ENCODE measurements at regions not wholly inside any gene's neighbourhood (a gene's known extent, or its start where the extent isn't known, plus 50 kb on each side); places are given as distances from the start of the nearest gene placed in this dataset.
"Not testable (repeated sequence)": the region's sequence is repeated elsewhere in the genome, so short reads cannot be mapped to it uniquely, and the experiment has no call there.

- H3K4me3 ChIP-seq (ENCODE audit: low read length in 2 of 2); H3K9me3 ChIP-seq (ENCODE audit: control insufficient read depth, low read length); ATAC-seq (ENCODE audit: low FRiP score); DNase-seq; intact Hi-C loops (cut with DNase I); H3K27ac ChIP-seq (ENCODE audit: low read depth in 1 of 2, low read length in 2 of 2); H3K27me3 ChIP-seq (ENCODE audit: control insufficient read depth in 1 of 2, insufficient read depth in 2 of 2, low read length in 1 of 2); H3K36me3 ChIP-seq (ENCODE audit: control insufficient read depth in 1 of 2, insufficient read depth in 2 of 2, low read length in 1 of 2); H3K4me1 ChIP-seq (ENCODE audit: control insufficient read depth in 1 of 2, insufficient read depth in 2 of 2, low read length in 2 of 2): not testable (repeated sequence)
- WGBS, 2 donors: 80 to 81% methylated on average over 2 of the region's 4 CpGs
Observed at GRCh38 chr9:63342528-63342927, 1942.5 kb downstream of the FOXD4L5 start.

- H3K36me3 ChIP-seq (ENCODE audit: control insufficient read depth in 1 of 2, insufficient read depth in 2 of 2, low read length in 1 of 2); H3K9me3 ChIP-seq (ENCODE audit: control insufficient read depth, low read length); ATAC-seq (ENCODE audit: low FRiP score); H3K4me3 ChIP-seq (ENCODE audit: low read length in 2 of 2); intact Hi-C loops (cut with DNase I); H3K27me3 ChIP-seq (ENCODE audit: control insufficient read depth in 1 of 2, insufficient read depth in 2 of 2, low read length in 1 of 2); H3K4me1 ChIP-seq (ENCODE audit: control insufficient read depth in 1 of 2, insufficient read depth in 2 of 2, low read length in 2 of 2): not testable (repeated sequence)
- 34 to 36% methylated on average over 3 to 5 of the region's 6 CpGs for WGBS, 2 donors
- H3K27ac ChIP-seq (ENCODE audit: low read depth in 1 of 2, low read length in 2 of 2): peak overlapping the region in 1 of 2 donors; percentile 57
- DNase-seq: peak in 1 of 2 donors; percentile 34
Observed at GRCh38 chr9:63337899-63338604, 1947.0 kb downstream of the FOXD4L5 start.

GRCh38 chr9:63335286-63335685, 1949.7 kb downstream of the FOXD4L5 start:
- intact Hi-C loops (cut with DNase I); H3K36me3 ChIP-seq (ENCODE audit: control insufficient read depth in 1 of 2, insufficient read depth in 2 of 2, low read length in 1 of 2); H3K27me3 ChIP-seq (ENCODE audit: control insufficient read depth in 1 of 2, insufficient read depth in 2 of 2, low read length in 1 of 2); H3K9me3 ChIP-seq (ENCODE audit: control insufficient read depth, low read length); H3K27ac ChIP-seq (ENCODE audit: low read depth in 1 of 2, low read length in 2 of 2); H3K4me1 ChIP-seq (ENCODE audit: control insufficient read depth in 1 of 2, insufficient read depth in 2 of 2, low read length in 2 of 2); H3K4me3 ChIP-seq (ENCODE audit: low read length in 2 of 2); ATAC-seq (ENCODE audit: low FRiP score): not testable (repeated sequence)
- DNase-seq: peak in 1 of 2 donors; percentile 41
- 53 to 61% methylated on average over 3 of the region's 3 CpGs for WGBS, 2 donors

GRCh38 chr9:63334187-63334586, 1950.8 kb downstream of the FOXD4L5 start:
- WGBS, 2 donors: 0 to 7% methylated on average over 1 of the region's 4 CpGs
- peak; percentile 50 to 78 for DNase-seq

GRCh38 chr9:63333083-63333482, 1951.9 kb downstream of the FOXD4L5 start:
- H3K36me3 ChIP-seq (ENCODE audit: control insufficient read depth in 1 of 2, insufficient read depth in 2 of 2, low read length in 1 of 2); H3K27me3 ChIP-seq (ENCODE audit: control insufficient read depth in 1 of 2, insufficient read depth in 2 of 2, low read length in 1 of 2); H3K4me1 ChIP-seq (ENCODE audit: control insufficient read depth in 1 of 2, insufficient read depth in 2 of 2, low read length in 2 of 2); intact Hi-C loops (cut with DNase I); H3K9me3 ChIP-seq (ENCODE audit: control insufficient read depth, low read length); ATAC-seq (ENCODE audit: low FRiP score); H3K27ac ChIP-seq (ENCODE audit: low read depth in 1 of 2, low read length in 2 of 2); H3K4me3 ChIP-seq (ENCODE audit: low read length in 2 of 2); DNase-seq: not testable (repeated sequence)
- WGBS, 2 donors: 87 to 90% methylated on average over 2 of the region's 3 CpGs

More at GRCh38 chr9:63334187-63334586, 1950.8 kb downstream of the FOXD4L5 start:
- H3K36me3 ChIP-seq (ENCODE audit: control insufficient read depth in 1 of 2, insufficient read depth in 2 of 2, low read length in 1 of 2); intact Hi-C loops (cut with DNase I); ATAC-seq (ENCODE audit: low FRiP score); H3K4me1 ChIP-seq (ENCODE audit: control insufficient read depth in 1 of 2, insufficient read depth in 2 of 2, low read length in 2 of 2); H3K9me3 ChIP-seq (ENCODE audit: control insufficient read depth, low read length); H3K4me3 ChIP-seq (ENCODE audit: low read length in 2 of 2); H3K27ac ChIP-seq (ENCODE audit: low read depth in 1 of 2, low read length in 2 of 2); H3K27me3 ChIP-seq (ENCODE audit: control insufficient read depth in 1 of 2, insufficient read depth in 2 of 2, low read length in 1 of 2): not testable (repeated sequence)

- not testable (repeated sequence) for H3K27ac ChIP-seq (ENCODE audit: low read depth in 1 of 2, low read length in 2 of 2); H3K27me3 ChIP-seq (ENCODE audit: control insufficient read depth in 1 of 2, insufficient read depth in 2 of 2, low read length in 1 of 2)
- 94 to 99% methylated on average over 5 to 6 of the region's 6 CpGs for WGBS, 2 donors
Observed at GRCh38 chr9:63328313-63328712, 1956.7 kb downstream of the FOXD4L5 start.

GRCh38 chr9:63327211-63327610, 1957.8 kb downstream of the FOXD4L5 start:
- 80 to 84% methylated on average over 3 of the region's 3 CpGs for WGBS, 2 donors
- H3K27ac ChIP-seq (ENCODE audit: low read depth in 1 of 2, low read length in 2 of 2); H3K9me3 ChIP-seq (ENCODE audit: control insufficient read depth, low read length); ATAC-seq (ENCODE audit: low FRiP score); H3K4me1 ChIP-seq (ENCODE audit: control insufficient read depth in 1 of 2, insufficient read depth in 2 of 2, low read length in 2 of 2); DNase-seq; H3K36me3 ChIP-seq (ENCODE audit: control insufficient read depth in 1 of 2, insufficient read depth in 2 of 2, low read length in 1 of 2); intact Hi-C loops (cut with DNase I); H3K27me3 ChIP-seq (ENCODE audit: control insufficient read depth in 1 of 2, insufficient read depth in 2 of 2, low read length in 1 of 2); H3K4me3 ChIP-seq (ENCODE audit: low read length in 2 of 2): not testable (repeated sequence)

More at GRCh38 chr9:63328313-63328712, 1956.7 kb downstream of the FOXD4L5 start:
- H3K36me3 ChIP-seq (ENCODE audit: control insufficient read depth in 1 of 2, insufficient read depth in 2 of 2, low read length in 1 of 2); intact Hi-C loops (cut with DNase I); ATAC-seq (ENCODE audit: low FRiP score); H3K4me3 ChIP-seq (ENCODE audit: low read length in 2 of 2); H3K4me1 ChIP-seq (ENCODE audit: control insufficient read depth in 1 of 2, insufficient read depth in 2 of 2, low read length in 2 of 2); H3K9me3 ChIP-seq (ENCODE audit: control insufficient read depth, low read length); DNase-seq: not testable (repeated sequence)

GRCh38 chr9:63326665-63327064, 1958.3 kb downstream of the FOXD4L5 start:
- H3K9me3 ChIP-seq (ENCODE audit: control insufficient read depth, low read length); H3K4me3 ChIP-seq (ENCODE audit: low read length in 2 of 2); H3K36me3 ChIP-seq (ENCODE audit: control insufficient read depth in 1 of 2, insufficient read depth in 2 of 2, low read length in 1 of 2); DNase-seq; H3K27me3 ChIP-seq (ENCODE audit: control insufficient read depth in 1 of 2, insufficient read depth in 2 of 2, low read length in 1 of 2); ATAC-seq (ENCODE audit: low FRiP score); H3K27ac ChIP-seq (ENCODE audit: low read depth in 1 of 2, low read length in 2 of 2); H3K4me1 ChIP-seq (ENCODE audit: control insufficient read depth in 1 of 2, insufficient read depth in 2 of 2, low read length in 2 of 2); intact Hi-C loops (cut with DNase I): not testable (repeated sequence)
- 90 to 93% methylated on average over 4 to 8 of the region's 9 CpGs for WGBS, 2 donors

- H3K4me1 ChIP-seq (ENCODE audit: control insufficient read depth in 1 of 2, insufficient read depth in 2 of 2, low read length in 2 of 2); ATAC-seq (ENCODE audit: low FRiP score); H3K36me3 ChIP-seq (ENCODE audit: control insufficient read depth in 1 of 2, insufficient read depth in 2 of 2, low read length in 1 of 2); H3K27ac ChIP-seq (ENCODE audit: low read depth in 1 of 2, low read length in 2 of 2); H3K9me3 ChIP-seq (ENCODE audit: control insufficient read depth, low read length); intact Hi-C loops (cut with DNase I); H3K27me3 ChIP-seq (ENCODE audit: control insufficient read depth in 1 of 2, insufficient read depth in 2 of 2, low read length in 1 of 2); DNase-seq; H3K4me3 ChIP-seq (ENCODE audit: low read length in 2 of 2): not testable (repeated sequence)
- 73 to 86% methylated on average over 5 of the region's 5 CpGs for WGBS, 2 donors
Observed at GRCh38 chr9:63325696-63326095, 1959.3 kb downstream of the FOXD4L5 start.
